Body of pancreas (tissue), 4 donors: ENCODE measurements at regions not wholly inside any gene's neighbourhood (a gene's known extent, or its start where the extent isn't known, plus 50 kb on each side); places are given as distances from the start of the nearest gene placed in this dataset.
A peak's percentile ranks its signal among the peaks of the same experiment; 100 is the strongest.

Source experiments
- ATAC-seq: fragments of 150-250 bp; one replicate; pipeline ENCODE4 v1.9.1; 2016
- DNase-seq, 4 donors: peaks; one replicate each; pipeline ENCODE4 v3.0.0-alpha.2; 2019
- H3K27ac ChIP-seq, 4 donors: fragments of 200-600 bp; sonication (generic); 1 replicate in 3 of 4; 2 replicates in 1 of 4; pipeline versions ENCODE4 v1.5.1 to v1.6.1; 2016 to 2019; ENCODE audit warnings: mild to moderate bottlenecking in 1 of 4, mixed read lengths in 1 of 4, moderate library complexity in 1 of 4
- H3K27me3 ChIP-seq, 2 donors: fragments of 200-600 bp; sonication (generic); one replicate each; pipeline ENCODE4 v1.6.0; 2016; ENCODE audit warnings: mild to moderate bottlenecking in 1 of 2
- H3K36me3 ChIP-seq, 2 donors: fragments of 200-600 bp; sonication (generic); replicated peaks in 1 of 2; 2 replicates each; pipeline ENCODE4 v1.5.1; 2016; ENCODE audit warnings: low read depth in 2 of 2; ENCODE audit not compliant: insufficient read depth in 1 of 2
- H3K4me1 ChIP-seq: fragments of 200-600 bp; sonication (generic); one replicate; pipeline ENCODE4 v1.6.0; 2016
- H3K4me3 ChIP-seq, 2 donors: fragments of 200-600 bp; sonication (generic); 1 replicate in 1 of 2; 2 replicates in 1 of 2; pipeline ENCODE4 v1.5.1; 2016 to 2019
- H3K9me3 ChIP-seq, 3 donors: fragments of 200-600 bp; sonication (generic); 1 replicate in 2 of 3; 2 replicates in 1 of 3; pipeline ENCODE4 v1.5.1; 2016
- POLR2A ChIP-seq, 3 donors: fragments of 450-650 bp; IDR thresholded peaks; one replicate each; pipeline ENCODE4 v1.6.1; 2016; ENCODE audit warnings: antibody characterized with exemption in 3 of 3, mild to moderate bottlenecking in 2 of 3
- WGBS, 2 donors: methylation state at CpG; one replicate each; pipeline ENCODE4 v1.1.5; 2017; 5-methylcytosine and 5-hydroxymethylcytosine counted together
- intact Hi-C: fragments of 100-400 bp; cut with DNase I; formaldehyde crosslinking; loops from one replicate; pipeline ENCODE4 v1.15.1; 2023
- TF ChIP-seq, protein P1 (sequence below), 7 experiments: fragments of 450-650 bp in 4 of 7; fragments of 200-600 bp in 3 of 7; sonication (generic) in 3 of 7; IDR thresholded peaks; one replicate each; pipeline ENCODE4 v1.5.1; 2016 to 2019; ENCODE audit warnings: antibody characterized with exemption in 7 of 7

DNA sequence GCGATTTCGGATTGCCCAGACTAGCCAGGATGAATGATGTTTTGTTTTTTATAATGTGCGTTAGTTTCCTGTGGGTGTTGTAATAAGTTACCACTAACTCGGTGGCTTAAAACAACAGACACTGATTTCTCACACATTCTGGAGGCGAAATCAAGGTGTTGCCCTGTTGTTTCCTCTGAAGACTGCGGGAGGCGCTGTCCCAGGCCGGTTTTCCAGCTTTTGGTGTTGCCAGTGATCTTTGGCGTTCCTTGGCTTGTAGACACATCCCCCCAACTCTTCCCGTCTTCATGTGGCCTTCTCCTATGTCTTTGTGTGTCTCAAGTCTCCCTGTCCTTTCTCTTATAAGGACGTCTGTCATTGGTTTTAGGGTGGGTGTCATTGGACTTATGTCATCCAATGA, 267.7 kb downstream of the AACS start:
- 50 to 51% methylated on average over 11 of the region's 11 CpGs for WGBS, 2 donors
- ATAC-seq = no peak
- intact Hi-C loops = no loop called here
- Histone ChIP-seq H3K27ac (no peak overlapping the region), H3K9me3 (peaks cover 0 to 4% (median 0%) of the 10 kb centered on the region in 3 donors), H3K4me3 (no peak overlapping the region), H3K4me1 (peaks cover 9% of the 10 kb centered on the region), H3K27me3 (no peaks in the 10 kb centered on the region), H3K36me3 (no peaks in the 10 kb centered on the region)
- TF ChIP-seq, protein P1, sequence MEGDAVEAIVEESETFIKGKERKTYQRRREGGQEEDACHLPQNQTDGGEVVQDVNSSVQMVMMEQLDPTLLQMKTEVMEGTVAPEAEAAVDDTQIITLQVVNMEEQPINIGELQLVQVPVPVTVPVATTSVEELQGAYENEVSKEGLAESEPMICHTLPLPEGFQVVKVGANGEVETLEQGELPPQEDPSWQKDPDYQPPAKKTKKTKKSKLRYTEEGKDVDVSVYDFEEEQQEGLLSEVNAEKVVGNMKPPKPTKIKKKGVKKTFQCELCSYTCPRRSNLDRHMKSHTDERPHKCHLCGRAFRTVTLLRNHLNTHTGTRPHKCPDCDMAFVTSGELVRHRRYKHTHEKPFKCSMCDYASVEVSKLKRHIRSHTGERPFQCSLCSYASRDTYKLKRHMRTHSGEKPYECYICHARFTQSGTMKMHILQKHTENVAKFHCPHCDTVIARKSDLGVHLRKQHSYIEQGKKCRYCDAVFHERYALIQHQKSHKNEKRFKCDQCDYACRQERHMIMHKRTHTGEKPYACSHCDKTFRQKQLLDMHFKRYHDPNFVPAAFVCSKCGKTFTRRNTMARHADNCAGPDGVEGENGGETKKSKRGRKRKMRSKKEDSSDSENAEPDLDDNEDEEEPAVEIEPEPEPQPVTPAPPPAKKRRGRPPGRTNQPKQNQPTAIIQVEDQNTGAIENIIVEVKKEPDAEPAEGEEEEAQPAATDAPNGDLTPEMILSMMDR (IDR thresholded peaks at IDR 0.05) = no peak
- no peak for TF ChIP-seq POLR2A (IDR thresholded peaks at IDR 0.05)
- DNase-seq = no peak

- DNase-seq (no peak), ATAC-seq (no peak)
- intact Hi-C loops = no loop called here
- WGBS, 2 donors = 58 to 64% methylated on average over 4 of the region's 4 CpGs
- no peaks in the 10 kb centered on the region for H3K9me3 ChIP-seq
- no peak for TF ChIP-seq POLR2A (IDR thresholded peaks at IDR 0.05)
- TF ChIP-seq, protein P1 (IDR thresholded peaks at IDR 0.05) = no peak
- H3K4me3 ChIP-seq = no peak overlapping the region
- no peaks in the 10 kb centered on the region for H3K36me3 ChIP-seq
- peaks cover 2% of the 10 kb centered on the region for H3K4me1 ChIP-seq
- no peaks in the 10 kb centered on the region for H3K27me3 ChIP-seq
- H3K27ac ChIP-seq = no peak overlapping the region
Observed at GRCh38 chr12:125336246-125336645, 271.0 kb downstream of the AACS start.

DNA sequence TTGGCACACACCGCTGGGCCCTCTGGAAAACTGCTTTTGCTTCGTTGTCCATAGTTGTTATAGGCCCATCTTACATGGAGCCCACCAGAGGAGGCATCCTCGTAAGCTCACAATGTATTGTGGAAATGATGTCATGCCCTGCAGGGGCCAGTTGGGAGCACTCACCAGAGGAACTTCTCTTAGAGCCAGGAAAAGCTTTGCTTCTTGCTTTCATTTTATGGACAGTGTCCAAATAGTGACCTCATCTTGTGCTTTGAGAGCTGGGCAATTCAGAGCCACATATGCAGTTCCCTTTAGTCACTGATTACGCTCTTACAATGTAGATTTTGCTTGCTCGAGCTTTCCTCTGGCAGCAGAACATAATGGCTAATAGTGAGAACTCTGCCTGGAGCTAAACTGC, 275.6 kb downstream of the AACS start:
- DNase-seq (peak; percentile 16 to 39 (median 29)), ATAC-seq (peak; percentile 81)
- intact Hi-C loops = no loop called here
- H3K4me1 ChIP-seq = no peaks in the 10 kb centered on the region
- H3K36me3 ChIP-seq = no peaks in the 10 kb centered on the region
- H3K27ac ChIP-seq = no peak overlapping the region
- WGBS, 2 donors = 29 to 36% methylated on average over 5 of the region's 5 CpGs
- no peak overlapping the region for H3K4me3 ChIP-seq
- H3K9me3 ChIP-seq = no peaks in the 10 kb centered on the region
- no peak for TF ChIP-seq POLR2A (IDR thresholded peaks at IDR 0.05)
- TF ChIP-seq, protein P1 (IDR thresholded peaks at IDR 0.05) = peak in 1 of 7 experiments; percentile 17
- H3K27me3 ChIP-seq = no peaks in the 10 kb centered on the region

DNA sequence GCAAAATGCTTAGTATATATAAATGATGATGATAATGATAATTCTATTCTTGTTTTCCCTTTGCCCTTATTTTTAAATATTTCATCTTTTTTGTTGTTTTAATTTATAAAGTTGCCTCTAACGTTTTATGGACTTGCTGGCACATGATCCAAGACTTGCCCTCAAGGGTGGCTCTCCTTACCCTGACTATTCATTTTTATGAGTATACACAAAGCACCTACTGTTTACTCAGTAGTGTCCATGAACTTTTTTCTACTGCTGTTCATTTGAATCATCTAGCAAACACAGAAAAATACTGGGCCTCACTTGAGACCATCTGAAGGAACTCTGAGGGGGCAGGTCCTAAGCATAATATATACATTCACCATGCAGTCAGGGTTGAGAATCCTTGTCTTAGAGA, 276.2 kb downstream of the AACS start:
- ATAC-seq = no peak
- Histone ChIP-seq H3K9me3 (no peaks in the 10 kb centered on the region), H3K27me3 (no peaks in the 10 kb centered on the region), H3K36me3 (no peaks in the 10 kb centered on the region), H3K27ac (no peak overlapping the region), H3K4me3 (no peak overlapping the region), H3K4me1 (no peaks in the 10 kb centered on the region)
- TF ChIP-seq, protein P1 (IDR thresholded peaks at IDR 0.05) = no peak
- no peak for TF ChIP-seq POLR2A (IDR thresholded peaks at IDR 0.05)
- intact Hi-C loops = no loop called here
- no peak for DNase-seq
- WGBS, 2 donors = 22 to 44% methylated on average over 1 of the region's 1 CpG

DNA sequence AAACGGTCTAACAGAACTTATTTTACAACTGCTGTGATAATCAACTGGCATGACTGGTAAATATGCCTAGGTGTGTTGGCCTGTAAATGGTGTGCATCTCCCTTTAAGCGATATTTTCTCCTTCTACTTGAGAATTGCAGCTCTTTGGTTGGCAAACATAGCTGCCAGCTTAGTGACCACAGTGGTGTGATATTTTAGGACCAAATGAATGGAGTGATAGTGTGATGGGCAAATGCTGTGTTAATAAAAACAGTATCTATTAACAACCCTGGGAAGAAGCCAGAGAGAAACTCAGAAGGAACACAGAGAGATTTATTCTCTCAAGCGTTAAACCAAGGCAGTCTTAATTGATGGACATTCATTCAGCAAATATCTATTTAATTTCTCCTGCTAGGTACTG, 278.4 kb downstream of the AACS start:
- TF ChIP-seq POLR2A (IDR thresholded peaks at IDR 0.05) = no peak
- TF ChIP-seq, protein P1 (IDR thresholded peaks at IDR 0.05) = no peak
- 73 to 81% methylated on average over 3 of the region's 3 CpGs for WGBS, 2 donors
- Histone ChIP-seq H3K27me3 (no peaks in the 10 kb centered on the region), H3K9me3 (no peaks in the 10 kb centered on the region), H3K4me1 (no peaks in the 10 kb centered on the region), H3K36me3 (no peaks in the 10 kb centered on the region), H3K27ac (no peak overlapping the region), H3K4me3 (no peak overlapping the region)
- DNase-seq (no peak), ATAC-seq (no peak)
- intact Hi-C loops = no loop called here
